ENCODE measurements at regions not wholly inside any gene's neighbourhood (a gene's known extent, or its start where the extent isn't known, plus 50 kb on each side); places are given as distances from the start of the nearest gene placed in this dataset.

DNA sequence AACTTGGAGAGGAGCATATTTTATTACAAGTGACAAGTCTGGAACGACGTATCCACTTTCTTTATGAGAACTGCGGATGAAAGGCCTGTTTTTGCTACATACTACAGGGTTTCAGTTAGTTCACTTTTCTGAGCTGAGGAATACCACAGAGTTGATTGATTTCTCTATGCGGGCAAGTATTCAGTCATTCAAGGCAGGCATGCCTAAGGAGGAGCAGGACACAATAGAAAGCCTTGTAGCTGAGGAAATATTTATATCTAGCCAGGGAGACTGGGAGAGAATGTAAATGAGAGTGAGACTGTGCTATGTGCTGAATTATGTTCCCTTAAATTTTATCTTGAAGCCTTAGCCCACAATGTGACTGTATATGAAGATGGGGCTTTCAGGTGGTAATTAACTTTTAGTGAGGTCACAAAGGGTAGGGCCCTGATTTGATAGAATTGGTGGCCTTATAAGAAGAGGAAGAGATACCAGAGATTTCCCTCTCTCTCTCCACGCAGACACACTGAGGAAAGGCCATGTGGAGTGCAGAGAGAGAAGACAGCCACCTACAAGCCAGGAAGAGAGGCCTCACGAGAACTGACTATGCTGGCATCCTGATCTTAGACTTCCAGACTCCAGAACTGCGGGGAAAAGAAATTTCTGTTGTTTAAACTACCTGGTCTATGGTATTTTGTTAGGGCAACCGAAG is 459.0 kb upstream of the ATP2B1 start:
- H3K4me1 ChIP-seq (ENCODE audit: insufficient read depth, low read length), result no peaks in the 10 kb centered on the region
- H3K79me2 ChIP-seq (ENCODE audit: insufficient read depth, low read length), result no peaks in the 10 kb centered on the region
- TF ChIP-seq, protein P1, sequence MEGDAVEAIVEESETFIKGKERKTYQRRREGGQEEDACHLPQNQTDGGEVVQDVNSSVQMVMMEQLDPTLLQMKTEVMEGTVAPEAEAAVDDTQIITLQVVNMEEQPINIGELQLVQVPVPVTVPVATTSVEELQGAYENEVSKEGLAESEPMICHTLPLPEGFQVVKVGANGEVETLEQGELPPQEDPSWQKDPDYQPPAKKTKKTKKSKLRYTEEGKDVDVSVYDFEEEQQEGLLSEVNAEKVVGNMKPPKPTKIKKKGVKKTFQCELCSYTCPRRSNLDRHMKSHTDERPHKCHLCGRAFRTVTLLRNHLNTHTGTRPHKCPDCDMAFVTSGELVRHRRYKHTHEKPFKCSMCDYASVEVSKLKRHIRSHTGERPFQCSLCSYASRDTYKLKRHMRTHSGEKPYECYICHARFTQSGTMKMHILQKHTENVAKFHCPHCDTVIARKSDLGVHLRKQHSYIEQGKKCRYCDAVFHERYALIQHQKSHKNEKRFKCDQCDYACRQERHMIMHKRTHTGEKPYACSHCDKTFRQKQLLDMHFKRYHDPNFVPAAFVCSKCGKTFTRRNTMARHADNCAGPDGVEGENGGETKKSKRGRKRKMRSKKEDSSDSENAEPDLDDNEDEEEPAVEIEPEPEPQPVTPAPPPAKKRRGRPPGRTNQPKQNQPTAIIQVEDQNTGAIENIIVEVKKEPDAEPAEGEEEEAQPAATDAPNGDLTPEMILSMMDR (IDR thresholded peaks at IDR 0.05; ENCODE audit: borderline replicate concordance, extremely low read depth, low read length, poor library complexity, severe bottlenecking), result no peak
- no peak for TF ChIP-seq EZH2 (IDR thresholded peaks at IDR 0.05; ENCODE audit: borderline replicate concordance, low read depth, low read length, severe bottlenecking)
- H3K9ac ChIP-seq (ENCODE audit: low read depth, low read length), result no peak overlapping the region
- H3K4me3 ChIP-seq (ENCODE audit: low read depth in 1 of 2, low read length in 2 of 2), result no peak overlapping the region
- no peak overlapping the region for H3K4me2 ChIP-seq (ENCODE audit: insufficient read depth, low read length)
- no peaks in the 10 kb centered on the region for H3K27me3 ChIP-seq (ENCODE audit: insufficient read depth, low read length, poor library complexity)
- ATAC-seq (ENCODE audit: insufficient read depth, low read depth) (no peak), DNase-seq (no peak)
- no peak overlapping the region for H2AFZ ChIP-seq (ENCODE audit: low read depth, low read length)
- H3K9me3 ChIP-seq (ENCODE audit: insufficient read depth, low read length, severe bottlenecking), result no peaks in the 10 kb centered on the region
- H3K36me3 ChIP-seq (ENCODE audit: insufficient read depth, low read length), result no peaks in the 10 kb centered on the region
- no peaks in the 10 kb centered on the region for H4K20me1 ChIP-seq (ENCODE audit: insufficient read depth, low read length)
- H3K27ac ChIP-seq (ENCODE audit: low read length), result no peak overlapping the region

DNA sequence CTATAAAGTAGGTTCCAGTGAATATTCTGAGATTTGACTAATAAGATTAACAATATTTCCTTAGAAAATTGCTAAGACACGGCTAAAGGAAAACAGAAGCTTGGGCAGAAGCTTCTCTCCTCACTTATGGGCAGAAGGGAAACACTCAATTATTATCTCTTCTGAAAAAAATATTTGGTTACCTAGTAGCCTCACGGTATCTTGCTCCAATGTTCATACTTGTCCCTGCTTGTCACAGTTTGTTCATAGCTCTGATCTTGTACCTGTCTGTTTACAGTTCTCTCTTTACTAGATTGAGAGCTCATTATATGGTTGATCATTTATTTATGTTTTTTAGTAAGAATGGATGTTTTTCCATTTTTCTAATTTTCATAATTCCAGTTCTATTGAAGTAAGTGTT is 458.0 kb upstream of the ATP2B1 start:
- no peaks in the 10 kb centered on the region for H3K4me1 ChIP-seq (ENCODE audit: insufficient read depth, low read length)
- no peaks in the 10 kb centered on the region for H4K20me1 ChIP-seq (ENCODE audit: insufficient read depth, low read length)
- no peak overlapping the region for H3K27ac ChIP-seq (ENCODE audit: low read length)
- H2AFZ ChIP-seq (ENCODE audit: low read depth, low read length), result no peak overlapping the region
- H3K27me3 ChIP-seq (ENCODE audit: insufficient read depth, low read length, poor library complexity), result no peaks in the 10 kb centered on the region
- H3K4me2 ChIP-seq (ENCODE audit: insufficient read depth, low read length), result no peak overlapping the region
- no peaks in the 10 kb centered on the region for H3K36me3 ChIP-seq (ENCODE audit: insufficient read depth, low read length)
- no peaks in the 10 kb centered on the region for H3K79me2 ChIP-seq (ENCODE audit: insufficient read depth, low read length)
- no peak for DNase-seq
- no peak overlapping the region for H3K9ac ChIP-seq (ENCODE audit: low read depth, low read length)
- H3K4me3 ChIP-seq (ENCODE audit: low read depth in 1 of 2, low read length in 2 of 2), result no peak overlapping the region
- H3K9me3 ChIP-seq (ENCODE audit: insufficient read depth, low read length, severe bottlenecking), result no peaks in the 10 kb centered on the region
- no peak for ATAC-seq (ENCODE audit: insufficient read depth, low read depth)
- TF ChIP-seq, protein P1 (IDR thresholded peaks at IDR 0.05; ENCODE audit: borderline replicate concordance, extremely low read depth, low read length, poor library complexity, severe bottlenecking), result no peak
- no peak for TF ChIP-seq EZH2 (IDR thresholded peaks at IDR 0.05; ENCODE audit: borderline replicate concordance, low read depth, low read length, severe bottlenecking)

DNA sequence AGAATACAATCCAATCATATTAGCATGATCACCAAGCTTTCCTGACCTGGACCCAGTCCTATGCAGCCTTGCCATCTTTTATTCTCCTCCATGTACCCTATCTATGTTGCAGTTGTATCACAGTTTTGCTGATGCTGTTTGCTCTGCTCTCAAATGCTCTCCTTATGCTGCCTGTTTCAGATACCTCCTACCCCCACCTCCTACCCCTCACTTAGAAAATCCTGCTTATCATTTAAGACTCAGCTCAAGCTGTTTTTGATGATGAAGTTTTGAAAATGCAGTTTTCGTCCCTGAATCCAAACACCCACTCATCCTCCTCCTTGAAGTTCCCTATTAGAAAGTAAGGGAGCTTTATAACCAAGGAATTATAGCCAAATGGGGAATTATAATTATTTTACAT is 457.4 kb upstream of the ATP2B1 start:
- Histone ChIP-seq H4K20me1 (ENCODE audit: insufficient read depth, low read length) (no peaks in the 10 kb centered on the region), H3K9me3 (ENCODE audit: insufficient read depth, low read length, severe bottlenecking) (no peaks in the 10 kb centered on the region), H3K9ac (ENCODE audit: low read depth, low read length) (no peak overlapping the region), H3K4me2 (ENCODE audit: insufficient read depth, low read length) (no peak overlapping the region), H3K27ac (ENCODE audit: low read length) (no peak overlapping the region), H3K4me3 (ENCODE audit: low read depth in 1 of 2, low read length in 2 of 2) (no peak overlapping the region), H3K4me1 (ENCODE audit: insufficient read depth, low read length) (no peaks in the 10 kb centered on the region), H2AFZ (ENCODE audit: low read depth, low read length) (no peak overlapping the region), H3K27me3 (ENCODE audit: insufficient read depth, low read length, poor library complexity) (no peaks in the 10 kb centered on the region), H3K79me2 (ENCODE audit: insufficient read depth, low read length) (no peaks in the 10 kb centered on the region), H3K36me3 (ENCODE audit: insufficient read depth, low read length) (no peaks in the 10 kb centered on the region)
- no peak for TF ChIP-seq EZH2 (IDR thresholded peaks at IDR 0.05; ENCODE audit: borderline replicate concordance, low read depth, low read length, severe bottlenecking)
- TF ChIP-seq, protein P1 (IDR thresholded peaks at IDR 0.05; ENCODE audit: borderline replicate concordance, extremely low read depth, low read length, poor library complexity, severe bottlenecking), result no peak
- ATAC-seq (ENCODE audit: insufficient read depth, low read depth), result no peak
- no peak for DNase-seq
